ENCODE measurements at regions not wholly inside any gene's neighbourhood (a gene's known extent, or its start where the extent isn't known, plus 50 kb on each side); places are given as distances from the start of the nearest gene placed in this dataset.
"Not testable (repeated sequence)": the region's sequence is repeated elsewhere in the genome, so short reads cannot be mapped to it uniquely, and the experiment has no call there.

- H3K27ac ChIP-seq (ENCODE audit: low read length): no peak overlapping the region
Measured at GRCh38 chr3:106840319-106840718, 536.9 kb upstream of the CCDC54 start.

GRCh38 chr3:106842151-106842550 is 535.1 kb upstream of the CCDC54 start:
- Histone ChIP-seq H3K4me3 (ENCODE audit: low read length) (no peak overlapping the region), H3K4me1 (ENCODE audit: control insufficient read depth, insufficient read depth, low read length) (no peaks in the 10 kb centered on the region), H3K9me3 (ENCODE audit: control insufficient read depth, low read length) (no peaks in the 10 kb centered on the region), H3K27ac (ENCODE audit: low read length) (no peak overlapping the region), H3K27me3 (ENCODE audit: control insufficient read depth, insufficient read depth) (no peaks in the 10 kb centered on the region)
- WGBS: 61% methylated on average over 2 of the region's 2 CpGs
- ATAC-seq: no peak
- intact Hi-C loops (cut with DNase I): no loop called here
- no peak for DNase-seq

More at GRCh38 chr3:106840319-106840718, 536.9 kb upstream of the CCDC54 start:
- no peak for DNase-seq
- Histone ChIP-seq H3K27me3 (ENCODE audit: control insufficient read depth, insufficient read depth) (no peaks in the 10 kb centered on the region), H3K4me3 (ENCODE audit: low read length) (no peak overlapping the region), H3K4me1 (ENCODE audit: control insufficient read depth, insufficient read depth, low read length) (no peaks in the 10 kb centered on the region), H3K9me3 (ENCODE audit: control insufficient read depth, low read length) (no peaks in the 10 kb centered on the region)
- intact Hi-C loops (cut with DNase I): no loop called here
- ATAC-seq: no peak

- ATAC-seq: no peak
- H3K27me3 ChIP-seq (ENCODE audit: control insufficient read depth, insufficient read depth): no peaks in the 10 kb centered on the region
- no peak overlapping the region for H3K4me3 ChIP-seq (ENCODE audit: low read length)
- intact Hi-C loops (cut with DNase I): loop anchor here in 1 of 4 donors (2.0 kb wide), 1 partner anchor 52 kb away; no protein-coding TSS in a partner anchor
- no peaks in the 10 kb centered on the region for H3K4me1 ChIP-seq (ENCODE audit: control insufficient read depth, insufficient read depth, low read length)
- H3K9me3 ChIP-seq (ENCODE audit: control insufficient read depth, low read length): no peaks in the 10 kb centered on the region
- no peak for DNase-seq
- H3K27ac ChIP-seq (ENCODE audit: low read length): no peak overlapping the region
Measured at GRCh38 chr3:106844638-106845037, 532.6 kb upstream of the CCDC54 start.

- 64% methylated on average over 2 of the region's 2 CpGs for WGBS
- no peaks in the 10 kb centered on the region for H3K4me1 ChIP-seq (ENCODE audit: control insufficient read depth, insufficient read depth, low read length)
- ATAC-seq (no peak), DNase-seq (no peak)
- no peaks in the 10 kb centered on the region for H3K27me3 ChIP-seq (ENCODE audit: control insufficient read depth, insufficient read depth)
- intact Hi-C loops (cut with DNase I): no loop called here
- H3K4me3 ChIP-seq (ENCODE audit: low read length): no peak overlapping the region
- H3K9me3 ChIP-seq (ENCODE audit: control insufficient read depth, low read length): no peaks in the 10 kb centered on the region
- H3K27ac ChIP-seq (ENCODE audit: low read length): no peak overlapping the region
Measured at GRCh38 chr3:106848099-106848498, 529.1 kb upstream of the CCDC54 start.

GRCh38 chr3:106850437-106850836 is 526.8 kb upstream of the CCDC54 start:
- no peak for DNase-seq
- H3K9me3 ChIP-seq (ENCODE audit: control insufficient read depth, low read length): no peaks in the 10 kb centered on the region
- 68% methylated on average over 3 of the region's 3 CpGs for WGBS
- intact Hi-C loops (cut with DNase I): no loop called here
- H3K4me1 ChIP-seq (ENCODE audit: control insufficient read depth, insufficient read depth, low read length): no peaks in the 10 kb centered on the region
- H3K27ac ChIP-seq (ENCODE audit: low read length): no peak overlapping the region
- H3K27me3 ChIP-seq (ENCODE audit: control insufficient read depth, insufficient read depth): no peaks in the 10 kb centered on the region
- ATAC-seq: no peak
- no peak overlapping the region for H3K4me3 ChIP-seq (ENCODE audit: low read length)

- H3K27me3 ChIP-seq (ENCODE audit: control insufficient read depth, insufficient read depth); ATAC-seq; intact Hi-C loops (cut with DNase I); H3K4me1 ChIP-seq (ENCODE audit: control insufficient read depth, insufficient read depth, low read length); DNase-seq; H3K4me3 ChIP-seq (ENCODE audit: low read length); H3K9me3 ChIP-seq (ENCODE audit: control insufficient read depth, low read length); H3K27ac ChIP-seq (ENCODE audit: low read length): not testable (repeated sequence)
- 60% methylated on average over 3 of the region's 3 CpGs for WGBS
Measured at GRCh38 chr3:106858321-106858720, 518.9 kb upstream of the CCDC54 start.

GRCh38 chr3:106860182-106860581 is 517.1 kb upstream of the CCDC54 start:
- H3K9me3 ChIP-seq (ENCODE audit: control insufficient read depth, low read length): no peaks in the 10 kb centered on the region
- H3K27ac ChIP-seq (ENCODE audit: low read length): no peak overlapping the region
- DNase-seq (no peak), ATAC-seq (no peak)
- H3K4me3 ChIP-seq (ENCODE audit: low read length): no peak overlapping the region
- intact Hi-C loops (cut with DNase I): no loop called here
- H3K27me3 ChIP-seq (ENCODE audit: control insufficient read depth, insufficient read depth): no peaks in the 10 kb centered on the region
- no peaks in the 10 kb centered on the region for H3K4me1 ChIP-seq (ENCODE audit: control insufficient read depth, insufficient read depth, low read length)

- 32% methylated on average over 3 of the region's 3 CpGs for WGBS
- Histone ChIP-seq H3K9me3 (ENCODE audit: control insufficient read depth, low read length) (no peaks in the 10 kb centered on the region), H3K4me1 (ENCODE audit: control insufficient read depth, insufficient read depth, low read length) (no peaks in the 10 kb centered on the region), H3K27me3 (ENCODE audit: control insufficient read depth, insufficient read depth) (no peaks in the 10 kb centered on the region), H3K4me3 (ENCODE audit: low read length) (no peak overlapping the region), H3K27ac (ENCODE audit: low read length) (no peak overlapping the region)
- DNase-seq (no peak), ATAC-seq (no peak)
- intact Hi-C loops (cut with DNase I): no loop called here
Measured at GRCh38 chr3:106862067-106862466, 515.2 kb upstream of the CCDC54 start.

GRCh38 chr3:106877627-106878026 is 499.6 kb upstream of the CCDC54 start:
- no peaks in the 10 kb centered on the region for H3K9me3 ChIP-seq (ENCODE audit: control insufficient read depth, low read length)
- no peaks in the 10 kb centered on the region for H3K4me1 ChIP-seq (ENCODE audit: control insufficient read depth, insufficient read depth, low read length)
- ATAC-seq (no peak), DNase-seq (no peak)
- WGBS: 85% methylated on average over 1 of the region's 1 CpG
- intact Hi-C loops (cut with DNase I): no loop called here
- H3K27ac ChIP-seq (ENCODE audit: low read length): no peak overlapping the region
- H3K27me3 ChIP-seq (ENCODE audit: control insufficient read depth, insufficient read depth): no peaks in the 10 kb centered on the region
- no peak overlapping the region for H3K4me3 ChIP-seq (ENCODE audit: low read length)

- no peak for ATAC-seq
- Histone ChIP-seq H3K27ac (ENCODE audit: low read length) (no peak overlapping the region), H3K27me3 (ENCODE audit: control insufficient read depth, insufficient read depth) (no peaks in the 10 kb centered on the region), H3K4me1 (ENCODE audit: control insufficient read depth, insufficient read depth, low read length) (no peaks in the 10 kb centered on the region), H3K9me3 (ENCODE audit: control insufficient read depth, low read length) (no peaks in the 10 kb centered on the region), H3K4me3 (ENCODE audit: low read length) (no peak overlapping the region)
- no peak for DNase-seq
- intact Hi-C loops (cut with DNase I): no loop called here
- WGBS: 80% methylated on average over 1 of the region's 1 CpG
Measured at GRCh38 chr3:106880206-106880605, 497.0 kb upstream of the CCDC54 start.

GRCh38 chr3:106881186-106881585 is 496.1 kb upstream of the CCDC54 start:
- Histone ChIP-seq H3K4me3 (ENCODE audit: low read length) (no peak overlapping the region), H3K4me1 (ENCODE audit: control insufficient read depth, insufficient read depth, low read length) (no peaks in the 10 kb centered on the region), H3K27me3 (ENCODE audit: control insufficient read depth, insufficient read depth) (no peaks in the 10 kb centered on the region), H3K9me3 (ENCODE audit: control insufficient read depth, low read length) (no peaks in the 10 kb centered on the region), H3K27ac (ENCODE audit: low read length) (no peak overlapping the region)
- intact Hi-C loops (cut with DNase I): no loop called here
- ATAC-seq: no peak
- no peak for DNase-seq
- WGBS: 93% methylated on average over 1 of the region's 1 CpG

GRCh38 chr3:106882297-106882696 is 494.9 kb upstream of the CCDC54 start:
- no peak for DNase-seq
- H3K9me3 ChIP-seq (ENCODE audit: control insufficient read depth, low read length): no peaks in the 10 kb centered on the region
- no peak overlapping the region for H3K4me3 ChIP-seq (ENCODE audit: low read length)
- H3K4me1 ChIP-seq (ENCODE audit: control insufficient read depth, insufficient read depth, low read length): no peaks in the 10 kb centered on the region
- intact Hi-C loops (cut with DNase I): no loop called here
- no peak for ATAC-seq
- no peaks in the 10 kb centered on the region for H3K27me3 ChIP-seq (ENCODE audit: control insufficient read depth, insufficient read depth)
- 72% methylated on average over 2 of the region's 2 CpGs for WGBS
- H3K27ac ChIP-seq (ENCODE audit: low read length): no peak overlapping the region

Data from right cardiac atrium (tissue), 5 donors.